Fibroblast of skin of left quadriceps (primary cell): ENCODE measurements at regions not wholly inside any gene's neighbourhood (a gene's known extent, or its start where the extent isn't known, plus 50 kb on each side); places are given as distances from the start of the nearest gene placed in this dataset.
A peak's percentile ranks its signal among the peaks of the same experiment; 100 is the strongest.

Experiments used
- DNase-seq, 2 experiments: peaks; one replicate each; pipeline ENCODE4 v3.0.0-alpha.2; 2013; ENCODE audit warnings: low read depth in 2 of 2

- no peak for DNase-seq
Observed at GRCh38 chr6:45830441-45831139, 185.1 kb downstream of the CLIC5 start.

GRCh38 chr6:45829873-45830272, 185.8 kb downstream of the CLIC5 start:
- DNase-seq: no peak

- no peak for DNase-seq
Observed at GRCh38 chr6:45827952-45828530, 187.6 kb downstream of the CLIC5 start.

GRCh38 chr6:45822873-45823272, 192.8 kb downstream of the CLIC5 start:
- DNase-seq: no peak

- no peak for DNase-seq
Observed at GRCh38 chr6:45822246-45822812, 193.3 kb downstream of the CLIC5 start.

GRCh38 chr6:45818655-45819054, 197.0 kb downstream of the CLIC5 start:
- no peak for DNase-seq

- peak; percentile 85 to 86 for DNase-seq
Observed at GRCh38 chr6:45816674-45817297, 198.9 kb downstream of the CLIC5 start.

- peak; percentile 82 to 83 for DNase-seq
Observed at GRCh38 chr6:45815466-45816125, 200.1 kb downstream of the CLIC5 start.

GRCh38 chr6:45814772-45815171, 200.9 kb downstream of the CLIC5 start:
- DNase-seq: no peak

- DNase-seq: no peak
Observed at GRCh38 chr6:45813943-45814342, 201.7 kb downstream of the CLIC5 start.

GRCh38 chr6:45812922-45813321, 202.7 kb downstream of the CLIC5 start:
- peak; percentile 89 to 90 for DNase-seq

- DNase-seq: no peak
Observed at GRCh38 chr6:45808917-45809316, 206.7 kb downstream of the CLIC5 start.

GRCh38 chr6:45808042-45808645, 207.5 kb downstream of the CLIC5 start:
- DNase-seq: no peak

- DNase-seq: no peak
Observed at GRCh38 chr6:45807311-45808041, 208.2 kb downstream of the CLIC5 start.

- no peak for DNase-seq
Observed at GRCh38 chr6:45806172-45806571, 209.5 kb downstream of the CLIC5 start.

- DNase-seq: no peak
Observed at GRCh38 chr6:45803071-45803470, 212.6 kb downstream of the CLIC5 start.

- DNase-seq: peak; percentile 68 to 75
Observed at GRCh38 chr6:45801471-45802289, 214.0 kb downstream of the CLIC5 start.

GRCh38 chr6:45800911-45801310, 214.7 kb downstream of the CLIC5 start:
- DNase-seq: no peak

GRCh38 chr6:45795678-45796077, 220.0 kb downstream of the CLIC5 start:
- DNase-seq: no peak

GRCh38 chr6:45794465-45794864, 221.2 kb downstream of the CLIC5 start:
- DNase-seq: no peak
